ENCODE measurements at regions not wholly inside any gene's neighbourhood (a gene's known extent, or its start where the extent isn't known, plus 50 kb on each side); places are given as distances from the start of the nearest gene placed in this dataset.
"Not testable (repeated sequence)": the region's sequence is repeated elsewhere in the genome, so short reads cannot be mapped to it uniquely, and the experiment has no call there.

DNA sequence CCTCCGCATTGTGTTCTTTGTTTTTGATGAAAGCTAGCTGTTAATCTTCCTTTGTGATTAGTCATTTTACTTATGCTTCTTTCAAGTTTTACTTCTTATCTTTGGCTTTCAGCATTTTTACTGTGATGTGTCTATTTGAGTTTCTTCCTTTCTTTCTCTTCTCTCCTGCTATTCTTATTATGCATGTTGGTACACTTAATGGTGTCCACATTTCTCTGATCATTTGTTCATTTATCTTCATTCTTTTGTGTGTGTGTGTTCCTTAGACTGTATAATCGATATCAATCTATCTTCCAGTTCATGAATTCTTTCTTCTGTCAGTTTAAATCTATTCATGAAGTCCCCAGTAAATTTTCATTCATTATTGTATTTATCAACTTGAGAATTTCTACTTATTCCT is 1650.3 kb downstream of the BRINP3 start:
- 72 to 89% (median 76%) methylated on average over 2 of the region's 2 CpGs for WGBS, 5 donors
- TF ChIP-seq POLR2AphosphoS5 (IDR thresholded peaks at IDR 0.05): no peak
- no peak for TF ChIP-seq CTCF (IDR thresholded peaks at IDR 0.05 in 8 of 11, conservative IDR thresholded peaks at IDR 0.05 in 3 of 11)
- TF ChIP-seq POLR2A (IDR thresholded peaks at IDR 0.05): no peak
- no peaks in the 10 kb centered on the region for H3K4me1 ChIP-seq
- H3K4me3 ChIP-seq: no peak overlapping the region
- DNase-seq: no peak
- H3K9me3 ChIP-seq: peaks cover 0 to 4% (median 0%) of the 10 kb centered on the region in 8 donors
- H3K27me3 ChIP-seq (replicated peaks in 1 of 7): no peaks in the 10 kb centered on the region
- H3K27ac ChIP-seq: no peak overlapping the region
- no peaks in the 10 kb centered on the region for H3K36me3 ChIP-seq
- intact Hi-C loops (cut with DNase I; ENCODE audit: low total_unique reads): no loop called here

DNA sequence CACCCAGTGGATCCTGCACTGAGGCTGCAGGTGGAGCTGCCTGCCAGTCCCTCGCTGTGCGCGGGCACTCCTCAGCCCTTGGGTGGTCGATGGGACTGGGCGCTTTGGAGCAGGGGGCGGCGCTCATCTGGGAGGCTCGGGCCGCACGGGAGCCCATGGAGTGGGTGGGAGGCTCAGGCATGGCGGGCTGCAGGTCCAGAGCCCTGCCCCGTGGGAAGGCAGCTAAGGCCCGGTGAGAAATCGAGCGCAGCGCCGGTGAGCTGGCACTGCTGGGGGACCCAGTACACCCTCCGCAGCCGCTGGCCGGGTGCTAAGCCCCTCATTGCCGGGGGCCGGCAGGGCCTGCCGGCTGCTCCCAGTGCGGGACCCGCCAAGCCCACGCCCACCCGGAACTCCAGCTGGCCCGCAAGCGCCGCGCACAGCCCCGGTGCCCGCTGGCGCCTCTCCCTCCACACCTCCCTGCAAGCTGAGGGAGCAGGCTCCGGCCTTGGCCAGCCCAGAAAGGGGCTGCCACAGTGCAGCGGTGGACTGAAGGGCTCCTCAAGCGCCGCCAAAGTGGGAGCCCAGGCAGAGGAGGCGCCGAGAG is 1636.5 kb downstream of the BRINP3 start:
- H3K4me1 ChIP-seq; H3K27ac ChIP-seq; intact Hi-C loops (cut with DNase I; ENCODE audit: low total_unique reads); DNase-seq; H3K27me3 ChIP-seq (replicated peaks in 1 of 7); H3K4me3 ChIP-seq; H3K36me3 ChIP-seq: not testable (repeated sequence)
- H3K9me3 ChIP-seq: peaks cover 0 to 43% (median 39%) of the 10 kb centered on the region in 8 donors
- WGBS, 5 donors: 92 to 96% (median 93%) methylated on average over 26 to 40 of the region's 40 CpGs

GRCh38 chr1:188846468-188846867 is 1631.2 kb downstream of the BRINP3 start:
- intact Hi-C loops (cut with DNase I; ENCODE audit: low total_unique reads): no loop called here
- WGBS, 5 donors: 89 to 93% (median 90%) methylated on average over 6 of the region's 6 CpGs

DNA sequence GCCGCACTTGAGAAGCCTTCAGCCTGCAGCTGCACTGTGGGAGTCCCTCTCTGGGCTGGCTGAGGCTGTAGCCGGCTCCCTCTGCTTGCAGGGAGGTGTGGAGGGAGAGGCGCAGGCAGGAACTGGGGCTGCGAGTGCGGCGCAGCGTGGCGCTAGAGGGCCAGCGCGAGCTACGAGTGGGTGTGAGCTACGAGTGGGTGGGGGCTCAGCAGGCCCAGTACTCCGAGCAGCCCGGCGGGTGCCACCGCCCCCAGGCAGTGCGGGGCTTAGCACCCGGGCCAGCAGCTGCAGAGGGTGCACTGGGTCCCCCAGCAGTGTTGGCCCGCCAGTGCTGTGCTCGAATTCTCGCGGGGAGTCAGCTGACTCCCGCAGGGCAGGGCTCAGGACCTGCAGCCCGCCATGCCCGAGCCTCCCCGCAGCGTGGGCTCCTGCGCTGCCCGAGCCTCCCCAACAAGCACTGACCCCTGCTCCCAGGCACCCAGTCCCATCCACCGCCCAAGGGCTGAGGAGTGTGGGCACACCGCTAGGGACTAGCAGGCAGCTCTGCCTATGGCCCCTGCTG is 1620.1 kb downstream of the BRINP3 start:
- Histone ChIP-seq H3K27me3 (replicated peaks in 1 of 7) (no peaks in the 10 kb centered on the region), H3K27ac (no peak overlapping the region), H3K9me3 (peaks cover 0 to 52% (median 37%) of the 10 kb centered on the region in 8 donors), H3K4me3 (no peak overlapping the region), H3K4me1 (no peaks in the 10 kb centered on the region), H3K36me3 (no peaks in the 10 kb centered on the region)
- WGBS, 5 donors: 86 to 97% (median 93%) methylated on average over 30 to 31 of the region's 31 CpGs
- TF ChIP-seq CTCF (IDR thresholded peaks at IDR 0.05 in 8 of 11, conservative IDR thresholded peaks at IDR 0.05 in 3 of 11) (no peak), POLR2A (IDR thresholded peaks at IDR 0.05) (no peak), POLR2AphosphoS5 (IDR thresholded peaks at IDR 0.05) (no peak)
- intact Hi-C loops (cut with DNase I; ENCODE audit: low total_unique reads): no loop called here
- no peak for DNase-seq

More at GRCh38 chr1:188846468-188846867, 1631.2 kb downstream of the BRINP3 start:
- no peak overlapping the region for H3K27ac ChIP-seq
- H3K4me1 ChIP-seq: no peaks in the 10 kb centered on the region
- H3K9me3 ChIP-seq: peaks cover 0 to 7% (median under 1%) of the 10 kb centered on the region in 8 donors
- H3K36me3 ChIP-seq: no peaks in the 10 kb centered on the region
- no peaks in the 10 kb centered on the region for H3K27me3 ChIP-seq (replicated peaks in 1 of 7)
- no peak for DNase-seq
- H3K4me3 ChIP-seq: no peak overlapping the region
- TF ChIP-seq CTCF (IDR thresholded peaks at IDR 0.05 in 8 of 11, conservative IDR thresholded peaks at IDR 0.05 in 3 of 11) (no peak), POLR2AphosphoS5 (IDR thresholded peaks at IDR 0.05) (no peak), POLR2A (IDR thresholded peaks at IDR 0.05) (no peak)
